Progenitor cell of endocrine pancreas (in vitro differentiated cells): ENCODE measurements at regions not wholly inside any gene's neighbourhood (a gene's known extent, or its start where the extent isn't known, plus 50 kb on each side); places are given as distances from the start of the nearest gene placed in this dataset.

Experiments
- DNase-seq: peaks from one replicate; pipeline ENCODE4 v3.0.0; 2021; ENCODE audit warnings: low spot score; ENCODE audit not compliant: unreplicated experiment
- H3K27ac Mint-ChIP-seq: 2 replicates; pipeline ENCODE4 v1.8.0; 2021; ENCODE audit warnings: mild to moderate bottlenecking, moderate library complexity, mixed read lengths
- H3K27me3 Mint-ChIP-seq: 2 replicates; pipeline ENCODE4 v1.8.0; 2021; ENCODE audit warnings: mixed read lengths
- H3K36me3 Mint-ChIP-seq: 2 replicates; pipeline ENCODE4 v1.8.0; 2022; ENCODE audit warnings: mixed read lengths; ENCODE audit not compliant: insufficient read depth
- H3K4me1 Mint-ChIP-seq: 2 replicates; pipeline ENCODE4 v1.8.0; 2021; ENCODE audit warnings: low read depth, mixed read lengths
- H3K4me3 Mint-ChIP-seq: 2 replicates; pipeline ENCODE4 v1.8.0; 2021; ENCODE audit warnings: low read depth, mild to moderate bottlenecking, moderate library complexity, mixed read lengths
- H3K9me3 Mint-ChIP-seq: 2 replicates; pipeline ENCODE4 v1.8.0; 2021; ENCODE audit warnings: low read depth, mixed read lengths
- CTCF ChIP-seq: fragments of 200-600 bp; sonication (generic); IDR thresholded peaks from one replicate; pipeline ENCODE4 v1.5.0; 2021; ENCODE audit warnings: antibody characterized with exemption, mild to moderate bottlenecking; ENCODE audit not compliant: unreplicated experiment

- TF ChIP-seq CTCF = no peak
- H3K27ac Mint-ChIP-seq = no peak overlapping the region
- H3K36me3 Mint-ChIP-seq = no peaks in the 10 kb centered on the region
- no peak for DNase-seq
- H3K4me3 Mint-ChIP-seq = no peak overlapping the region
- no peaks in the 10 kb centered on the region for H3K4me1 Mint-ChIP-seq
- H3K27me3 Mint-ChIP-seq = no peaks in the 10 kb centered on the region
- no peaks in the 10 kb centered on the region for H3K9me3 Mint-ChIP-seq
These were observed 1046.6 kb upstream of the USP15 start for GRCh38 chr12:61213646-61214045.

- Mint-ChIP-seq H3K4me3 (no peak overlapping the region), H3K36me3 (no peaks in the 10 kb centered on the region), H3K27me3 (no peaks in the 10 kb centered on the region), H3K4me1 (no peaks in the 10 kb centered on the region), H3K9me3 (no peaks in the 10 kb centered on the region), H3K27ac (no peak overlapping the region)
- no peak for DNase-seq
- no peak for TF ChIP-seq CTCF
These were observed 1039.9 kb upstream of the USP15 start for GRCh38 chr12:61220337-61220736.

GRCh38 chr12:61232040-61232439 is 1028.2 kb upstream of the USP15 start:
- Mint-ChIP-seq H3K4me3 (no peak overlapping the region), H3K27me3 (no peaks in the 10 kb centered on the region), H3K36me3 (no peaks in the 10 kb centered on the region), H3K9me3 (peaks cover 16% of the 10 kb centered on the region), H3K4me1 (no peaks in the 10 kb centered on the region), H3K27ac (no peak overlapping the region)
- no peak for TF ChIP-seq CTCF
- no peak for DNase-seq

GRCh38 chr12:61250303-61250702 is 1009.9 kb upstream of the USP15 start:
- DNase-seq = no peak
- Mint-ChIP-seq H3K36me3 (no peaks in the 10 kb centered on the region), H3K9me3 (peaks cover 20% of the 10 kb centered on the region), H3K27me3 (no peaks in the 10 kb centered on the region), H3K4me3 (no peak overlapping the region), H3K4me1 (no peaks in the 10 kb centered on the region), H3K27ac (no peak overlapping the region)
- TF ChIP-seq CTCF = no peak

- Mint-ChIP-seq H3K27ac (no peak overlapping the region), H3K4me3 (no peak overlapping the region), H3K9me3 (peaks cover 20% of the 10 kb centered on the region), H3K36me3 (no peaks in the 10 kb centered on the region), H3K4me1 (no peaks in the 10 kb centered on the region), H3K27me3 (no peaks in the 10 kb centered on the region)
- no peak for TF ChIP-seq CTCF
- no peak for DNase-seq
These were observed 1009.1 kb upstream of the USP15 start for GRCh38 chr12:61251076-61251475.
